ENCODE measurements at regions not wholly inside any gene's neighbourhood (a gene's known extent, or its start where the extent isn't known, plus 50 kb on each side); places are given as distances from the start of the nearest gene placed in this dataset.

- DNase-seq = no peak
Measured at GRCh38 chr9:27880635-27881034, 307.4 kb upstream of the C9orf72 start.

GRCh38 chr9:27888661-27889295 lies 315.5 kb upstream of the C9orf72 start:
- DNase-seq = no peak

- DNase-seq = no peak
Measured at GRCh38 chr9:27924502-27924901, 351.2 kb upstream of the C9orf72 start.

GRCh38 chr9:27925815-27926214 lies 352.5 kb upstream of the C9orf72 start:
- DNase-seq = no peak

GRCh38 chr9:27929841-27930240 lies 356.6 kb upstream of the C9orf72 start:
- no peak for DNase-seq

GRCh38 chr9:27933210-27934025 lies 360.1 kb upstream of the C9orf72 start:
- no peak for DNase-seq

GRCh38 chr9:27934471-27934870 lies 361.2 kb upstream of the C9orf72 start:
- no peak for DNase-seq

- DNase-seq = no peak
Measured at GRCh38 chr9:27939186-27939585, 365.9 kb upstream of the C9orf72 start.

GRCh38 chr9:27940535-27940934 lies 367.3 kb upstream of the C9orf72 start:
- no peak for DNase-seq

- DNase-seq = no peak
Measured at GRCh38 chr9:27943501-27943900, 370.2 kb upstream of the C9orf72 start.

GRCh38 chr9:27945386-27945785 lies 372.1 kb upstream of the C9orf72 start:
- DNase-seq = no peak

- DNase-seq = no peak
Measured at GRCh38 chr9:27950382-27950781, 377.1 kb upstream of the C9orf72 start.

- DNase-seq = no peak
Measured at GRCh38 chr9:27954858-27955257, 381.6 kb upstream of the C9orf72 start.

- DNase-seq = peak; percentile 36
Measured at GRCh38 chr9:27963836-27964235, 390.6 kb upstream of the C9orf72 start.

- DNase-seq = no peak
Measured at GRCh38 chr9:27967210-27967609, 393.9 kb upstream of the C9orf72 start.

- DNase-seq = no peak
Measured at GRCh38 chr9:27977931-27978330, 404.6 kb upstream of the C9orf72 start.

GRCh38 chr9:27985714-27986113 lies 412.4 kb upstream of the C9orf72 start:
- DNase-seq = no peak

- no peak for DNase-seq
Measured at GRCh38 chr9:27990524-27990923, 417.2 kb upstream of the C9orf72 start.

- no peak for DNase-seq
Measured at GRCh38 chr9:27991221-27991620, 417.9 kb upstream of the C9orf72 start.

- DNase-seq = no peak
Measured at GRCh38 chr9:28001096-28001495, 427.8 kb upstream of the C9orf72 start.

- DNase-seq = no peak
Measured at GRCh38 chr9:28004900-28005299, 431.6 kb upstream of the C9orf72 start.

GRCh38 chr9:28005779-28006178 lies 432.5 kb upstream of the C9orf72 start:
- DNase-seq = no peak

- DNase-seq = no peak
Measured at GRCh38 chr9:28007097-28007817, 434.0 kb upstream of the C9orf72 start.

Data from muscle of arm (tissue), 1 donor.